MCF 10A (cell line): ENCODE measurements at regions not wholly inside any gene's neighbourhood (a gene's known extent, or its start where the extent isn't known, plus 50 kb on each side); places are given as distances from the start of the nearest gene placed in this dataset.

Source experiments
- BruUV-seq: library from RNA; stranded (reverse); fragments of 400-500 nt; replicated peaks from 2 replicates; lab custom pipeline; 2021; lab: Mats Ljungman, UMichigan
- CTCF ChIA-PET: fragments of 300-600 bp; sonication (Branson Sonifier 250); formaldehyde crosslinking; extraction: SDS; loops from one replicate; lab custom pipeline; 2021; ENCODE audit warnings: antibody characterized with exemption, inconsistent platforms; lab: Yijun Ruan, JAX
- POLR2A ChIA-PET: fragments of 300-600, 350-650 bp; sonication (Branson Sonifier 250); formaldehyde crosslinking; extraction: SDS; loops from one replicate; lab custom pipeline; 2020; ENCODE audit warnings: antibody characterized with exemption, inconsistent platforms; lab: Yijun Ruan, JAX
- DNase-seq: peaks from one replicate; pipeline ENCODE4 v3.0.0-alpha.2; 2018; ENCODE audit not compliant: unreplicated experiment
- H3K27ac Mint-ChIP-seq: one replicate; pipeline ENCODE4 v1.8.0; 2022; ENCODE audit warnings: mild to moderate bottlenecking, low read depth, mixed read lengths; ENCODE audit not compliant: unreplicated experiment
- H3K27me3 Mint-ChIP-seq: one replicate; pipeline ENCODE4 v1.8.0; 2022; ENCODE audit warnings: mixed read lengths; ENCODE audit not compliant: insufficient read depth, unreplicated experiment
- H3K36me3 Mint-ChIP-seq: one replicate; pipeline ENCODE4 v1.8.0; 2022; ENCODE audit warnings: mild to moderate bottlenecking, moderate library complexity, mixed read lengths; ENCODE audit not compliant: insufficient read depth, unreplicated experiment
- H3K4me1 Mint-ChIP-seq: one replicate; pipeline ENCODE4 v1.8.0; 2022; ENCODE audit warnings: mixed read lengths; ENCODE audit not compliant: insufficient read depth, unreplicated experiment
- H3K4me3 Mint-ChIP-seq: one replicate; pipeline ENCODE4 v1.8.0; 2022; ENCODE audit warnings: mild to moderate bottlenecking, moderate library complexity, mixed read lengths; ENCODE audit not compliant: unreplicated experiment
- H3K9me3 Mint-ChIP-seq: one replicate; pipeline ENCODE4 v1.8.0; 2022; ENCODE audit warnings: mixed read lengths; ENCODE audit not compliant: unreplicated experiment
- intact Hi-C: fragments of 100-400 bp; cut with micrococcal nuclease; formaldehyde crosslinking; loops from 2 replicates; pipeline ENCODE4 v1.14.1; 2022
- TF ChIP-seq, protein P1 (sequence below): fragments of 200-600 bp; IDR thresholded peaks from one replicate; pipeline ENCODE4 v1.8.0; 2022; ENCODE audit warnings: antibody characterized with exemption, mild to moderate bottlenecking; ENCODE audit not compliant: unreplicated experiment

DNA sequence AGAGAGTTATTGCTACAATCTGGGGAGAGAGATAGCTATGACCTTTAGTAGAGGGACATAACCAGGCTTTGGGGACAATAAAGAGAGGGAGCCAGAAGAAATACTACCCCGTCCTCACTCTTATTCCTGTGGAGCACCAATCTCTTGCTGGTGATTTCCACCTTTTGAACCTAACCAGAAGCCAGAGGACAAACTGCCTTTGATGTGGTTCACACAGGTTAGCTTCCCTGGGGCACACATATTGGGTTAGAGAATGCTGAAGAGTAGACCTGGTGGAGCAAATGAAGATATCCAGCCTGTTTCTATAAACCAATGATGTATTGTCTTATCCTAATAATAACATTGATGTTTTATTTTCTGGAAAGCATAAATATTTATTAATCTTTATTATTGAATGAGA is 399.3 kb downstream of the HTR7 start:
- Mint-ChIP-seq H3K9me3 (no peaks in the 10 kb centered on the region), H3K36me3 (no peaks in the 10 kb centered on the region), H3K27me3 (no peaks in the 10 kb centered on the region), H3K27ac (no peak overlapping the region), H3K4me1 (no peaks in the 10 kb centered on the region), H3K4me3 (no peak overlapping the region)
- no peak for DNase-seq
- intact Hi-C loops = no loop called here
- CTCF ChIA-PET = no interaction called here
- TF ChIP-seq, protein P1, sequence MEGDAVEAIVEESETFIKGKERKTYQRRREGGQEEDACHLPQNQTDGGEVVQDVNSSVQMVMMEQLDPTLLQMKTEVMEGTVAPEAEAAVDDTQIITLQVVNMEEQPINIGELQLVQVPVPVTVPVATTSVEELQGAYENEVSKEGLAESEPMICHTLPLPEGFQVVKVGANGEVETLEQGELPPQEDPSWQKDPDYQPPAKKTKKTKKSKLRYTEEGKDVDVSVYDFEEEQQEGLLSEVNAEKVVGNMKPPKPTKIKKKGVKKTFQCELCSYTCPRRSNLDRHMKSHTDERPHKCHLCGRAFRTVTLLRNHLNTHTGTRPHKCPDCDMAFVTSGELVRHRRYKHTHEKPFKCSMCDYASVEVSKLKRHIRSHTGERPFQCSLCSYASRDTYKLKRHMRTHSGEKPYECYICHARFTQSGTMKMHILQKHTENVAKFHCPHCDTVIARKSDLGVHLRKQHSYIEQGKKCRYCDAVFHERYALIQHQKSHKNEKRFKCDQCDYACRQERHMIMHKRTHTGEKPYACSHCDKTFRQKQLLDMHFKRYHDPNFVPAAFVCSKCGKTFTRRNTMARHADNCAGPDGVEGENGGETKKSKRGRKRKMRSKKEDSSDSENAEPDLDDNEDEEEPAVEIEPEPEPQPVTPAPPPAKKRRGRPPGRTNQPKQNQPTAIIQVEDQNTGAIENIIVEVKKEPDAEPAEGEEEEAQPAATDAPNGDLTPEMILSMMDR = no peak
- no TSS peak for BruUV-seq
- POLR2A ChIA-PET = no interaction called here

DNA sequence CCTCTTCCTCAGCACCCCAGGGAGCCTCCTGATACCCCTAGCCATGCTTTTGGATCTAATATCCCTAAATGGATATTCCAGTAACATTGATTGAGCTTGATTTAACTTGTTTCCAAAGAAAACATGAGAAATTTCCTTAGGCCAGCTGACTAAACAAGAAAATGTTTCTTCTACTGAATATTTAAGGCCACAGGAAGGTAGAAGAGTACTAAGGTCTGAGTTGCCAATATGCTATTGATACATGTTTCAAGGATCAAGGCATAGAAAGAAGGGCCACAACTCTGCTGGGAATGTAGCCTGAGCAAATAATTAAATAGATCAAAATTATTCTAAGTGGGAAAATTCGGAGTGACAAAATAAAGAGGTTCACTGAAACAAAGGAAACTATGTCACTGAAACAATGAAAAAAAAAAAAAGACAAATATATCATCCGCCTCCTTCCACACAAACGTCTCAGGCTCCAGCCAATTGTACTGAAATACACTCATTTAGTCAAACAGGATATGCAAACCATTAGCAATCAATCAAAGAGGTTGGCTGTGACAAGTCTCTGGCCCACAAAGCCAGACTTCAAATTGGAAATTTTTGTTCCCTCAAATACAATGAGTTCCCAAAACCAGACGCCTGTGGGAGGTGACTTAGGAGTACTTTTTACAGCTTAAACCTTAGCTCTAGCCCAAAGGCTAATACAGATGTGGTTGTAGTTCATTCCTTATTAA is 396.2 kb downstream of the HTR7 start:
- H3K4me1 Mint-ChIP-seq = no peaks in the 10 kb centered on the region
- intact Hi-C loops = no loop called here
- H3K36me3 Mint-ChIP-seq = no peaks in the 10 kb centered on the region
- H3K4me3 Mint-ChIP-seq = no peak overlapping the region
- CTCF ChIA-PET = interaction anchor here (1.2 kb wide), 1 partner anchor 10 kb away, joined by 3 read pairs; no protein-coding TSS in a partner anchor
- DNase-seq = no peak
- H3K27ac Mint-ChIP-seq = no peak overlapping the region
- H3K9me3 Mint-ChIP-seq = no peaks in the 10 kb centered on the region
- TF ChIP-seq, protein P1 = no peak
- H3K27me3 Mint-ChIP-seq = no peaks in the 10 kb centered on the region
- POLR2A ChIA-PET = no interaction called here
- no TSS peak for BruUV-seq

DNA sequence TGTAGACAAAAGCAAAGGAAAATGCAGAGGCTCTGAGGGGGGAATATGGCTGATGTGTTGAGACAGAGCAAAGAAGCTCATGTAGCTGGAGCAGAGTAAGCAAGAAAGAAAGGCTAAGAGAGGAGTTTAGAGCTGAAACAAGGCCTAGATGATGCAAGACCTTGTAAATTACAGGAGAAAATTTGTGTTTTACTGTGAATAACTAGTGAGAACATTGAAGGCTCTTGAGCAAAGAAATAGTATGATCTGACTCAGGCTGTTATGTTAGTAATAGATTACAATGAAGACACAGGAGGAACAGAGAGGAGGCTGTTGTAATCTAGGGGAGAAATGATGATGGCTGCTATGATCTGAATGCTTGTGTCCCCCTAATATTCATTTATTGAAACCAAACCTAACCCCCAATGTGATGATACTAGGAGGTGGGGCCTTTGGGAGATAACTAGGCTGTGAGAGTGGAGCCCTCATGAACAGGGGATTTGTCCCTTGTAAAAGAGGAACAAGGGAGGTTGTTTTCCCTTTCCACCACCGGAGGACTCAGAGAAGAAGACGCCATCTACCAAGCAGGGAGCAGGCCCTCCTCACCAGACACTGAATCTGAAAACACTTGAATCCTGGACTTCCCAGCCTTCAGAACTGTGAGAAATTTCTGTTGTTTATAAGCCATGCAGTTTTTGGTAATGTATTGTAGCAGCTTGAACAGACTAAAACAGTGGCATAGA is 394.9 kb downstream of the HTR7 start:
- intact Hi-C loops = no loop called here
- no peaks in the 10 kb centered on the region for H3K27me3 Mint-ChIP-seq
- TSS peak; percentile 79 for BruUV-seq
- H3K27ac Mint-ChIP-seq = no peak overlapping the region
- no peaks in the 10 kb centered on the region for H3K4me1 Mint-ChIP-seq
- H3K36me3 Mint-ChIP-seq = no peaks in the 10 kb centered on the region
- no peak overlapping the region for H3K4me3 Mint-ChIP-seq
- no peaks in the 10 kb centered on the region for H3K9me3 Mint-ChIP-seq
- TF ChIP-seq, protein P1 = no peak
- no peak for DNase-seq
- ChIA-PET POLR2A (no interaction called here), CTCF (no interaction called here)

DNA sequence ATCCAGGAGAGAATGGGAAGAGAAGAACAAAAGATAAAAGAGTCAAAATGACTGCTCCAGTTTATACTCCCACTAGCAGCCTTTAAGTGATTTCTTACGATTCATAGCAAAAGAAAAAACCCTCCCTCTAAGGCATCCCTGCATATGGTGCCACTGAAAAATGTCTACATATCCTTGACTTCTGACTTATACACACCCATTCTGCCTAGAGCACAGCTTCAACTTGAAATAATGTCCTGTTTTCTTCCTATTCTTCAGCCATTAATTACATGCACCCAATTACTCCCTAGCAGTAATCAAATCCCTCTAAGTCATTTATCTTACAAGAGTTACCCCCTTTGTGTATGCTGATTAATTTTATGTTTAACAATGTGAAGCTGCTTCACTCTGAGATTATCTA is 393.5 kb downstream of the HTR7 start:
- BruUV-seq = no TSS peak
- intact Hi-C loops = no loop called here
- no peak for DNase-seq
- no peaks in the 10 kb centered on the region for H3K36me3 Mint-ChIP-seq
- H3K9me3 Mint-ChIP-seq = no peaks in the 10 kb centered on the region
- H3K4me1 Mint-ChIP-seq = no peaks in the 10 kb centered on the region
- ChIA-PET CTCF (no interaction called here), POLR2A (no interaction called here)
- H3K4me3 Mint-ChIP-seq = no peak overlapping the region
- H3K27me3 Mint-ChIP-seq = no peaks in the 10 kb centered on the region
- TF ChIP-seq, protein P1 = no peak
- no peak overlapping the region for H3K27ac Mint-ChIP-seq
